ENCODE measurements at regions not wholly inside any gene's neighbourhood (a gene's known extent, or its start where the extent isn't known, plus 50 kb on each side); places are given as distances from the start of the nearest gene placed in this dataset.

DNA sequence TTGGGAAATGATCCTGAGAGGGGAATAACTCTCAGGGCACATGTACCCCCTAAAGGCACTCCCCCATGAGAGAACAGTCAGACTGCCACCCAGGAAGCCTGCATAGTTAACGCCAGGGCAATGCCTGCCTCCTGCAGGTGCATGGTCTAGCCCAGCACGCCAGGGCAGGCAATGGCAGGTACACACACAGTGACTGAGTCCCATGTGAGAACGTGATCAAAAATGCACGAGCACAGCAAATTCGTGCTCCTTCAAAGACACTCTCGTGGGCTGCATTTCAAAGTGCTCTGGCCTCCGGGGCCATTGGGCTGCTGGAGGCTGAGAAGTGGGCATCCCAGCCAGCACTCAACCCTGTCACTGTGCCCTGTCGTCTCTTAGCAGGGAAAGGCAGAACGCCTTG is 79.7 kb downstream of the SHANK2 start:
- TF ChIP-seq, protein P1, sequence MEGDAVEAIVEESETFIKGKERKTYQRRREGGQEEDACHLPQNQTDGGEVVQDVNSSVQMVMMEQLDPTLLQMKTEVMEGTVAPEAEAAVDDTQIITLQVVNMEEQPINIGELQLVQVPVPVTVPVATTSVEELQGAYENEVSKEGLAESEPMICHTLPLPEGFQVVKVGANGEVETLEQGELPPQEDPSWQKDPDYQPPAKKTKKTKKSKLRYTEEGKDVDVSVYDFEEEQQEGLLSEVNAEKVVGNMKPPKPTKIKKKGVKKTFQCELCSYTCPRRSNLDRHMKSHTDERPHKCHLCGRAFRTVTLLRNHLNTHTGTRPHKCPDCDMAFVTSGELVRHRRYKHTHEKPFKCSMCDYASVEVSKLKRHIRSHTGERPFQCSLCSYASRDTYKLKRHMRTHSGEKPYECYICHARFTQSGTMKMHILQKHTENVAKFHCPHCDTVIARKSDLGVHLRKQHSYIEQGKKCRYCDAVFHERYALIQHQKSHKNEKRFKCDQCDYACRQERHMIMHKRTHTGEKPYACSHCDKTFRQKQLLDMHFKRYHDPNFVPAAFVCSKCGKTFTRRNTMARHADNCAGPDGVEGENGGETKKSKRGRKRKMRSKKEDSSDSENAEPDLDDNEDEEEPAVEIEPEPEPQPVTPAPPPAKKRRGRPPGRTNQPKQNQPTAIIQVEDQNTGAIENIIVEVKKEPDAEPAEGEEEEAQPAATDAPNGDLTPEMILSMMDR (IDR thresholded peaks at IDR 0.05; ENCODE audit: extremely low read depth in 1 of 2, insufficient read depth in 1 of 2, low read depth in 1 of 2, low read length in 2 of 2): no peak
- TF ChIP-seq MYC (IDR thresholded peaks at IDR 0.05; ENCODE audit: low read depth, low read length): no peak
- TF ChIP-seq POLR2AphosphoS5 (IDR thresholded peaks at IDR 0.05; ENCODE audit: insufficient read depth, low read depth, low read length): no peak
- no peak for TF ChIP-seq POLR2A (IDR thresholded peaks at IDR 0.05; ENCODE audit: low read depth, low read length)
- TF ChIP-seq EZH2 (IDR thresholded peaks at IDR 0.05; ENCODE audit: borderline replicate concordance, low read depth, low read length, severe bottlenecking): no peak
- no peak for TF ChIP-seq FOS (IDR thresholded peaks at IDR 0.05; ENCODE audit: borderline replicate concordance, insufficient read depth, low read length)

All from endothelial cell of umbilical vein (primary cell).